ENCODE measurements at regions not wholly inside any gene's neighbourhood (a gene's known extent, or its start where the extent isn't known, plus 50 kb on each side); places are given as distances from the start of the nearest gene placed in this dataset.

- no peaks in the 10 kb centered on the region for H3K36me3 Mint-ChIP-seq (ENCODE audit: insufficient read depth, unreplicated experiment)
- no peak overlapping the region for H3K4me3 Mint-ChIP-seq (ENCODE audit: low read depth, unreplicated experiment)
Measured at GRCh38 chr19:30116530-30116929, 174.5 kb downstream of the URI1 start.

DNA sequence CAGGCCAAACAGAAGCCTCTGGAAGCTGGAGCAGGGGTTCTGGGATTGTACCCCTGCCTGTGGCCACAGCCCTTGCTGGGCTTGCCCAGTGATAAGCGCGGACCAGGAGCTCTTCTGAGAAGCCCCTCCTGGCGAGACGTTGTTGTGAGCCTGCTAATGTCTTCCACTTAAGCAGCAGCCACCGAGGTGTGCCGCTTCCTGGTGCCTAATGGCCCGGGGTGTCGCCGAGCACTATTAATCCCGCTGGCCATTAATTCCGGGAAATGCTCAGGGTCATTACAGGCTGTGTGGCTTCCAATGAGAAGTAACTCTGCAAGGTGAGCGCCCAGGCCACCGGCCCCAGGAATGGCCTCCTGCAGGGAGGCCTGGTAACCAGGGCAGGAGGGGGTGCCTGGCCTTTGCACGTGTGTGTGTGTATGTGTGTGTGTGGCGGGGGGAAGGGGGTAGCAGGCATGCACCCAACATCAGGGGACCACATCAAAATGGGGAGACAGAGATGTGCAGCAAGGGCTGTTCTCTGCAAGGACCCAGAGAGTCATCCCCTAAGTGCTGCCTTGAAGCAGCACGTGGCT is 175.0 kb downstream of the URI1 start:
- TF ChIP-seq, protein P1, sequence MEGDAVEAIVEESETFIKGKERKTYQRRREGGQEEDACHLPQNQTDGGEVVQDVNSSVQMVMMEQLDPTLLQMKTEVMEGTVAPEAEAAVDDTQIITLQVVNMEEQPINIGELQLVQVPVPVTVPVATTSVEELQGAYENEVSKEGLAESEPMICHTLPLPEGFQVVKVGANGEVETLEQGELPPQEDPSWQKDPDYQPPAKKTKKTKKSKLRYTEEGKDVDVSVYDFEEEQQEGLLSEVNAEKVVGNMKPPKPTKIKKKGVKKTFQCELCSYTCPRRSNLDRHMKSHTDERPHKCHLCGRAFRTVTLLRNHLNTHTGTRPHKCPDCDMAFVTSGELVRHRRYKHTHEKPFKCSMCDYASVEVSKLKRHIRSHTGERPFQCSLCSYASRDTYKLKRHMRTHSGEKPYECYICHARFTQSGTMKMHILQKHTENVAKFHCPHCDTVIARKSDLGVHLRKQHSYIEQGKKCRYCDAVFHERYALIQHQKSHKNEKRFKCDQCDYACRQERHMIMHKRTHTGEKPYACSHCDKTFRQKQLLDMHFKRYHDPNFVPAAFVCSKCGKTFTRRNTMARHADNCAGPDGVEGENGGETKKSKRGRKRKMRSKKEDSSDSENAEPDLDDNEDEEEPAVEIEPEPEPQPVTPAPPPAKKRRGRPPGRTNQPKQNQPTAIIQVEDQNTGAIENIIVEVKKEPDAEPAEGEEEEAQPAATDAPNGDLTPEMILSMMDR (IDR thresholded peaks at IDR 0.05; ENCODE audit: unreplicated experiment): no peak
- CTCF ChIA-PET: no interaction called here
- no peak for DNase-seq

More at GRCh38 chr19:30116530-30116929, 174.5 kb downstream of the URI1 start:
- DNase-seq: no peak
- no peaks in the 10 kb centered on the region for H3K9me3 Mint-ChIP-seq (ENCODE audit: low read depth, unreplicated experiment)
- intact Hi-C loops (cut with micrococcal nuclease; ENCODE audit: unreplicated experiment): no loop called here
- TF ChIP-seq, protein P1 (IDR thresholded peaks at IDR 0.05; ENCODE audit: unreplicated experiment): no peak
- no TSS peak for BruUV-seq (replicated peaks)
- no peaks in the 10 kb centered on the region for H3K4me1 Mint-ChIP-seq (ENCODE audit: low read depth, unreplicated experiment)
- peaks cover 14% of the 10 kb centered on the region for H3K27me3 Mint-ChIP-seq (ENCODE audit: unreplicated experiment)
- H3K27ac Mint-ChIP-seq (ENCODE audit: unreplicated experiment): no peak overlapping the region
- CTCF ChIA-PET: no interaction called here

DNA sequence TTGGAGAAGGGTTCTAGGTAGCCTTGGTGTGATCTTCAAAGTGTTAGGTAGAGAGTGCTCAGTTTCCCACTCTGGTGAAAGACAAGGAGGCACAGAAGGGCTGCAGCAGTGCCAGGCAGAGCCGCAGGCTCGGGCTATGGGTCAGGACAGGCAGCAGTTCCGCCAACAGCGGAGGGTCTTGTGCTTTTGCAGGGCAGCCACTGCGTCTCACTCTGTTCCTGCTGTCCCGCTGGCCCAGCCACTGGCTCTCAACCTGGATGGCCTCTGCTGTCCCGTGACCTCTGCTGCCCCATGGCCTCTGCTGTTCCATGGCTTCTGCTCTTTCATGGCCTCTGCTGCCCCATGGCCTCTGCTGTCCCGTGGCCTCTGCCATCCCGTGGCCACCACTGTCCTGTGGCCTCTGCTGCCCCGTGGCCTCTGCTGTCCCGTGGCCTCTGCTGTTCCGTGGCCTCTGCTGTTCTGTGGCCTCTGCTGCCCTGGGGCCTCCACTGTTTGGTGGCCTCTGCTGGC is 175.7 kb downstream of the URI1 start:
- peaks cover 17% of the 10 kb centered on the region for H3K27me3 Mint-ChIP-seq (ENCODE audit: unreplicated experiment)
- H3K4me1 Mint-ChIP-seq (ENCODE audit: low read depth, unreplicated experiment): no peaks in the 10 kb centered on the region
- peaks cover 2% of the 10 kb centered on the region for H3K9me3 Mint-ChIP-seq (ENCODE audit: low read depth, unreplicated experiment)
- no TSS peak for BruUV-seq (replicated peaks)
- intact Hi-C loops (cut with micrococcal nuclease; ENCODE audit: unreplicated experiment): no loop called here
- CTCF ChIA-PET: no interaction called here
- TF ChIP-seq, protein P1 (IDR thresholded peaks at IDR 0.05; ENCODE audit: unreplicated experiment): no peak
- H3K27ac Mint-ChIP-seq (ENCODE audit: unreplicated experiment): no peak overlapping the region
- no peak overlapping the region for H3K4me3 Mint-ChIP-seq (ENCODE audit: low read depth, unreplicated experiment)
- no peaks in the 10 kb centered on the region for H3K36me3 Mint-ChIP-seq (ENCODE audit: insufficient read depth, unreplicated experiment)
- DNase-seq: no peak

More for the DNA sequence above, 175.0 kb downstream of the URI1 start:
- no TSS peak for BruUV-seq (replicated peaks)
- no peaks in the 10 kb centered on the region for H3K9me3 Mint-ChIP-seq (ENCODE audit: low read depth, unreplicated experiment)
- no peaks in the 10 kb centered on the region for H3K4me1 Mint-ChIP-seq (ENCODE audit: low read depth, unreplicated experiment)
- no peak overlapping the region for H3K4me3 Mint-ChIP-seq (ENCODE audit: low read depth, unreplicated experiment)
- peaks cover 17% of the 10 kb centered on the region for H3K27me3 Mint-ChIP-seq (ENCODE audit: unreplicated experiment)
- H3K27ac Mint-ChIP-seq (ENCODE audit: unreplicated experiment): no peak overlapping the region
- intact Hi-C loops (cut with micrococcal nuclease; ENCODE audit: unreplicated experiment): no loop called here
- H3K36me3 Mint-ChIP-seq (ENCODE audit: insufficient read depth, unreplicated experiment): no peaks in the 10 kb centered on the region

DNA sequence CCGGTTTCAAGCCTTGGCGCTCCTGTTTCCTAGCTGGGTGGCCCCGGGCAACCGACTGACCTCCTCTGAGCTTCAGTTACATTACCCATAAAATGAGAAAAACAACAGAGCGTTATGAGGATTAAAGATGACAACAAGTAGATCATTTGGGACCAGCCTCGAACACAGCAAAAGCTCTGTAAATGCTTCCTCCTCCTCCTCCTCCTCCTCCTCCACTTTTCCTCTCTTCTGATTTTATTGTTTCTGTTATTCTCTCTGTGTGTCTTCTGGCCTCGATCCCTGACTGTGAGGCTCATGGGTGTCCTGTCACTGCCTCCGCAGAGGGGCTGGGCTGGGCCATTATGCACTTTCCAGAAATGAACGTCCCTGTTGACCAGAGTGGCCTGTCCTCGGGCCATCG is 176.2 kb downstream of the URI1 start:
- peaks cover 2% of the 10 kb centered on the region for H3K9me3 Mint-ChIP-seq (ENCODE audit: low read depth, unreplicated experiment)
- H3K4me1 Mint-ChIP-seq (ENCODE audit: low read depth, unreplicated experiment): no peaks in the 10 kb centered on the region
- no peaks in the 10 kb centered on the region for H3K36me3 Mint-ChIP-seq (ENCODE audit: insufficient read depth, unreplicated experiment)
- DNase-seq: no peak
- no TSS peak for BruUV-seq (replicated peaks)
- CTCF ChIA-PET: no interaction called here
- H3K4me3 Mint-ChIP-seq (ENCODE audit: low read depth, unreplicated experiment): no peak overlapping the region
- H3K27me3 Mint-ChIP-seq (ENCODE audit: unreplicated experiment): peaks cover 17% of the 10 kb centered on the region
- H3K27ac Mint-ChIP-seq (ENCODE audit: unreplicated experiment): no peak overlapping the region
- TF ChIP-seq, protein P1 (IDR thresholded peaks at IDR 0.05; ENCODE audit: unreplicated experiment): no peak
- intact Hi-C loops (cut with micrococcal nuclease; ENCODE audit: unreplicated experiment): no loop called here

All from Calu3 (cell line).